GM10248 (cell line): ENCODE measurements at regions not wholly inside any gene's neighbourhood (a gene's known extent, or its start where the extent isn't known, plus 50 kb on each side); places are given as distances from the start of the nearest gene placed in this dataset.

ENCODE experiments used
- CTCF ChIA-PET: fragments of 300-600 bp; sonication (Branson Sonifier 250); formaldehyde crosslinking; extraction: SDS; loops from one replicate; lab custom pipeline; 2021; ENCODE audit warnings: antibody characterized with exemption; lab: Yijun Ruan, JAX
- POLR2A ChIA-PET: fragments of 350-650 bp; sonication (Branson Sonifier 250); formaldehyde crosslinking; extraction: SDS; loops from one replicate; lab custom pipeline; 2020; ENCODE audit warnings: antibody characterized with exemption; lab: Yijun Ruan, JAX
- DNase-seq: peaks from one replicate; pipeline ENCODE4 v3.0.0; 2012; ENCODE audit errors: extremely low spot score
- TF ChIP-seq, protein P1 (sequence below): IDR thresholded peaks from 2 replicates; pipeline ENCODE4 v1.5.1; 2012; ENCODE audit warnings: mild to moderate bottlenecking, low read depth; ENCODE audit errors: extremely low read depth, missing control alignments, control extremely low read depth

DNA sequence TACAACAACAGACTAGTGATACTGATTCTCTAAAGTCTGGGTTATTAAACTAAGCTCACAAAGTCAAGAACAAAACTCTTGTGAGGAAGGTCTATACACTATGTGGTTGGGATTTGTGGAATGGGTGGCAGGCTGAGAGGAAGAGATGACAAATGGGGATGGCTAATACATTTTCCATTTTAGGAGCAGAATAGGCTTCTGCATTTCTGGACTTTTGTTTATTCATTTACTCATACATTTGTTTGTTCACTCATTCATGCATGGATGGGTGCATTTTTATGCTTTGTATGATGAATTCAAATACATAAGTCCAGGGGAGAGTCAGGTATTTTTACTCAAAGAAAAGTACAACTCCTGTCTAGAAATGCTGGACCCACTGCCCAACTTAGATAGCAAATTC lies 637.4 kb upstream of the CDH2 start:
- ChIA-PET CTCF (interaction anchor here (1.3 to 2.2 kb wide), 4 partner anchors 9 to 41 kb away, joined by 3 to 9 read pairs (median 4); no protein-coding TSS in a partner anchor), POLR2A (no interaction called here)
- DNase-seq = no peak
- TF ChIP-seq, protein P1, sequence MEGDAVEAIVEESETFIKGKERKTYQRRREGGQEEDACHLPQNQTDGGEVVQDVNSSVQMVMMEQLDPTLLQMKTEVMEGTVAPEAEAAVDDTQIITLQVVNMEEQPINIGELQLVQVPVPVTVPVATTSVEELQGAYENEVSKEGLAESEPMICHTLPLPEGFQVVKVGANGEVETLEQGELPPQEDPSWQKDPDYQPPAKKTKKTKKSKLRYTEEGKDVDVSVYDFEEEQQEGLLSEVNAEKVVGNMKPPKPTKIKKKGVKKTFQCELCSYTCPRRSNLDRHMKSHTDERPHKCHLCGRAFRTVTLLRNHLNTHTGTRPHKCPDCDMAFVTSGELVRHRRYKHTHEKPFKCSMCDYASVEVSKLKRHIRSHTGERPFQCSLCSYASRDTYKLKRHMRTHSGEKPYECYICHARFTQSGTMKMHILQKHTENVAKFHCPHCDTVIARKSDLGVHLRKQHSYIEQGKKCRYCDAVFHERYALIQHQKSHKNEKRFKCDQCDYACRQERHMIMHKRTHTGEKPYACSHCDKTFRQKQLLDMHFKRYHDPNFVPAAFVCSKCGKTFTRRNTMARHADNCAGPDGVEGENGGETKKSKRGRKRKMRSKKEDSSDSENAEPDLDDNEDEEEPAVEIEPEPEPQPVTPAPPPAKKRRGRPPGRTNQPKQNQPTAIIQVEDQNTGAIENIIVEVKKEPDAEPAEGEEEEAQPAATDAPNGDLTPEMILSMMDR = no peak

DNA sequence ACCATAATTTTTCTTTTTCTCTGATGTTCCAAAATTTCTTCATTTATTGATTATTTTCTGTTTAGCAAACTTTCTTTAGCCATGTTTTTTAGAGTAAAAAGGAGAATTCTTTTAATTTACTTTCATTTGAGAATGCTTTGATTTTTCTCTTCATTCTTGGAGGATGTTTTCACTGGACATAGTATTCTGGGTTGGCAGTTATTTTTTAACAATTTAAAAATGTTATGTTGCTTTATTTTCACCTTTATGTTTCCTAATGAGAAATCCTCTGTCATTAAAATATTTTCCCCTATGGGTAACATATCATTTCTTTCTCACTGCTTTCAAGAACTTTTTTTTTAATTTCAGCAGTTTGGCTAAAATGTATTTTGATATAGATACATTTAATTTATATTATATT lies 631.4 kb upstream of the CDH2 start:
- TF ChIP-seq, protein P1 = no peak
- no peak for DNase-seq
- CTCF ChIA-PET = interaction anchor here (1.4 kb wide), 1 partner anchor 17 kb away, joined by 3 read pairs; no protein-coding TSS in a partner anchor
- POLR2A ChIA-PET = no interaction called here

DNA sequence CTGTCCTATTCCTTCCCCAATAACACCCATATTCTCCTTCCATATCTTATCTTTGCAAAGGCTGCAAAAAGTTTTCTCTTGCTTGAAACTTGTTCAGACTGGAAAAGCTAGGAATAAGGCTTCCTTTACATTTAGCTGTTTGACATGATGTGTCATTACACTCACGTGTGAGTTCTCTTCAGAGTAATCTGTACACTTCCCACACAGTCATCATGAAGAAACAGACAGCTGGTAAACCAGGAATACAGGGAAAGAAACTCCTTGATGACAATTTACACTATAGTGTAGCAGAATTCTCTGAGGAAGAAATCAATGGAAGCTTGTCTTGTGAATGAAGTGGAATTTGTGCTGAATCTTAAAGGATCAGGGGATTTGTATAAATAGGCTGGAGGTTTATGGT lies 628.6 kb upstream of the CDH2 start:
- TF ChIP-seq, protein P1 = no peak
- ChIA-PET POLR2A (no interaction called here), CTCF (no interaction called here)
- no peak for DNase-seq

DNA sequence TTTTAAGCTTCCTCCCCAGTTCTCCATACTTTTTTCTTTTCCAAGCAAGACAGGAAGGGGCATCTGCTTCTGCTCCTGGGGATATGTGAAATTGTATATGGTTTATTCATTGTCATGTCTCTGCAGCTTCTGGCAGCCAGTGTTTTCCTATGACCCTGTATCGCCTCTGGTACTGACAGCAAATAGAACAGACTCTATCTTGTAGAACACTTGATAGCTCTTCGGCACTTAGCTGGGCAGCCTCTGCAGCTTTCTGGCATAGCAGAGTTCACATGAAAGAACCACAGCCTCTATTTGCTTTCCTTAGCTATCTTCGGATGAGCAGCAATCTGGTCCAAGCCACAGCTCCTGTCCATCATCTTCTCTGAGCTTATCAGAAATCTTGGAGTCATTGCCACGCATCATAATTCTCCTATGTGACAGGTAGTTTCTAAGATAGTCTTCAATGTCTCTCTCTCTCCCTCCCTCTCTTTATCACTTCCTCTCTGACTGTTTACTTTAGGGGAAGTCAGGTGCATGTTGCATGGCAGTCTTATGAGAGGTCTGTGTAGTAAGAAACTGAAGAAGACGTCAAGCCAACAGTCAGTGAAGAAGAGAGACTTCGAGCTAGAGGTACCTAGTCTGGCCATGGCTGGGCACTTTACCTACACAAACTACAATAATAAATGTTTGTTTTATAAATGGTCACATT lies 627.7 kb upstream of the CDH2 start:
- CTCF ChIA-PET = interaction anchor here (2.0 kb wide), 1 partner anchor 8 kb away, joined by 9 read pairs; no protein-coding TSS in a partner anchor

DNA sequence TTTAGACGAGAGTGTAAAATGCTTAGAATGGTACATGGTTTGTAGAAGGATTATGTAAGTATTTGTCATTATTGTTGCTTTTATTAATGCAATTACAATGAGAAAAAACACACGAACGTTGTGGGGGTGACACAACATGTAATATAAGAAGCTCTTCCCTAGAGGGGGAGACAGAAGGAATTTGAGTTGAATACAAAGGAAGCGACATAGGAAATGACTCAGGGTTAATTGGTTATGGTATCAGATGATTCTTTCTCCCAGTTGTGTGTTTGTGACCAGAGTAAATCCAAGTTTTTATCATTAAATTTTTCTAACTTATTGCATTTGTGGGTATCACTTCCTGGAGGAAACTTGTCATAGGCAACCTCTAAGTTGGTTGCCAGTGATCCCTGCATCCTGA lies 625.6 kb upstream of the CDH2 start:
- CTCF ChIA-PET = interaction anchor here (1.4 to 1.5 kb wide), 2 partner anchors 9 to 69 kb away, joined by 3 read pairs; no protein-coding TSS in a partner anchor
- TF ChIP-seq, protein P1 = no peak
- no peak for DNase-seq
- POLR2A ChIA-PET = no interaction called here

More for the DNA sequence above, 627.7 kb upstream of the CDH2 start:
- TF ChIP-seq, protein P1 = no peak
- DNase-seq = no peak
- POLR2A ChIA-PET = no interaction called here

DNA sequence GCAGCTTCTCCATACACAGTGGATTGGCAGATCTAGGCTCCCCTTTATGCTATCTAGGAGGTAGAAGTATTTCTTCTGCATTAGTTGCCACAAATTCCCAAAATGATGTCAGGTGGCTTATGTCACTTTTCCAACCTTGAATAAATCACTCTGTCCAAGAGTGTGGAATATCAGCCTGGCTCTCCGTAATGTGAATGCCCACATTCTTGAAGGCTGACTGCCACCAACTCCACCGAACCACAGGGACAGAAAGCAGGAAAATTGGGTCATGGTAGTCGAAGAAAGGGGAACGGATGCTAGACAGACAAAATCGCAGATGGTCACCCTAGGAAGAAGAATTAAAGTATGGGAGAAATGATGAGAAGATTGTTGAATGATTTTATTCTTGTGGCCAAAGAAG lies 624.9 kb upstream of the CDH2 start:
- DNase-seq = no peak
- TF ChIP-seq, protein P1 = no peak
- POLR2A ChIA-PET = no interaction called here
- CTCF ChIA-PET = interaction anchor here (1.5 kb wide), 1 partner anchor 8 kb away, joined by 3 read pairs; no protein-coding TSS in a partner anchor
